HUES64 (cell line): ENCODE measurements at regions not wholly inside any gene's neighbourhood (a gene's known extent, or its start where the extent isn't known, plus 50 kb on each side); places are given as distances from the start of the nearest gene placed in this dataset.

Source experiments
- H3K27ac ChIP-seq: 2 replicates; pipeline ENCODE4 v1.7.0; 2013; ENCODE audit warnings: low read depth, low read length, inconsistent platforms
- H3K27me3 ChIP-seq: 2 replicates; pipeline ENCODE4 v1.6.1; 2013; ENCODE audit warnings: mild to moderate bottlenecking, low read length; ENCODE audit not compliant: insufficient read depth
- H3K36me3 ChIP-seq: 2 replicates; pipeline ENCODE4 v1.6.1; 2013; ENCODE audit warnings: mild to moderate bottlenecking, low read length; ENCODE audit not compliant: insufficient read depth
- H3K4me1 ChIP-seq: 2 replicates; pipeline ENCODE4 v1.6.1; 2013; ENCODE audit warnings: mild to moderate bottlenecking, low read length, moderate library complexity; ENCODE audit not compliant: insufficient read depth
- H3K4me3 ChIP-seq: 2 replicates; pipeline ENCODE4 v1.5.1; 2013; ENCODE audit warnings: mild to moderate bottlenecking, low read length, moderate library complexity
- H3K9ac ChIP-seq: 2 replicates; pipeline ENCODE4 v1.6.1; 2013; ENCODE audit warnings: mild to moderate bottlenecking, low read depth, low read length
- H3K9me3 ChIP-seq: 2 replicates; pipeline ENCODE4 v1.6.1; 2013; ENCODE audit warnings: low read depth, low read length; ENCODE audit not compliant: insufficient read depth
- WGBS: fragments of 150-250, 120-280 bp; methylation state at CpG from one replicate; pipeline ENCODE4 v1.1.7; 2013; ENCODE audit warnings: missing lambda C conversion rate; 5-methylcytosine and 5-hydroxymethylcytosine counted together

GRCh38 chr7:157467496-157468212 is 130.8 kb downstream of the DNAJB6 start:
- H3K27ac ChIP-seq = no peak overlapping the region
- no peaks in the 10 kb centered on the region for H3K27me3 ChIP-seq
- H3K9ac ChIP-seq = no peak overlapping the region
- peaks cover 83% of the 10 kb centered on the region for H3K9me3 ChIP-seq
- no peaks in the 10 kb centered on the region for H3K4me1 ChIP-seq
- 84% methylated on average over 26 of the region's 26 CpGs for WGBS
- no peaks in the 10 kb centered on the region for H3K36me3 ChIP-seq
- H3K4me3 ChIP-seq = no peak overlapping the region

DNA sequence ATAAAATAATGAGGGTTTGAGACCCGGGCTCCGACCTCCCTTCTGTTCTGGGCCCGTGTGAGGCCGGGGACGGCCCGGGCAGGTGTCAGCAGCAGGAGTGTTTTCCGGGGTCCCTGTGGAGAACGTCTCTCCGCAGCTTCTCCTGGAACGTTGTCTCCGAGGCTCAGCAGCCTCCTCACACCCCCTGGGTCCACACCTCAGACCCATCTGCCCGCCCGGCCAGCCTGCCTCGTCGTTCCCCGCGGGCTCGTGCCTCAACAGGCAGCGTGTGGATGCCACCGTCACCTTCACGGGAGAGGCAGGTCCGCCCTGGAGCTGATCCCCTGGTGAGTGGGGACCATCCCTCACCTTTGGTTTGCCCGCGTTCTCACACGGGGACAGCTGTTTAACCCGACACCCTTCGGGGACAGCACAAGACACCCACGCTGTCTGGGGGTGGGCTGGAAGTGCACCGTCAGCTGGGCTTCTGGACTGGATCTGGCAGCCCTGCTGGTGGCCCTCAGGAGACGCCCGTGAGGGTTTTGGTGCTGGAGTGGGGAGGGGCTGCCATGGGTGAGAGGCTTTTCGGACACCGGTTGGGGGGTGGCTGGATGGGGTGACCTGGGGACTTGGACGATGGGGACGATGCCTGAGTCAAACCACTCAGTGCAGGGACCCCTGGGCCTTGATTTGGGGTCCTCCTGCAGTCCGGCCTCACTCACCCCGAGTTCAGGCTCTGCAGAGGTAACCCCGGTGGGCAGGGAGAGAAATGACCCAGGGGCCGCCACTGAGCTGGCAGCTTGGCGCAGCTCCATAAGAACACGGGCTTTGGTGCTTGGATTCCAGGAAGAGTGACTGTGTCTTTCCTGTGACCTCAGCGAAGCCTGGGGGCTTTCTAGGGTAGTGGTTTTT is 131.7 kb downstream of the DNAJB6 start:
- H3K4me3 ChIP-seq = no peak overlapping the region
- no peaks in the 10 kb centered on the region for H3K36me3 ChIP-seq
- H3K9ac ChIP-seq = no peak overlapping the region
- H3K27me3 ChIP-seq = no peaks in the 10 kb centered on the region
- H3K4me1 ChIP-seq = no peaks in the 10 kb centered on the region
- peaks cover 85% of the 10 kb centered on the region for H3K9me3 ChIP-seq
- 87% methylated on average over 42 of the region's 42 CpGs for WGBS
- no peak overlapping the region for H3K27ac ChIP-seq

DNA sequence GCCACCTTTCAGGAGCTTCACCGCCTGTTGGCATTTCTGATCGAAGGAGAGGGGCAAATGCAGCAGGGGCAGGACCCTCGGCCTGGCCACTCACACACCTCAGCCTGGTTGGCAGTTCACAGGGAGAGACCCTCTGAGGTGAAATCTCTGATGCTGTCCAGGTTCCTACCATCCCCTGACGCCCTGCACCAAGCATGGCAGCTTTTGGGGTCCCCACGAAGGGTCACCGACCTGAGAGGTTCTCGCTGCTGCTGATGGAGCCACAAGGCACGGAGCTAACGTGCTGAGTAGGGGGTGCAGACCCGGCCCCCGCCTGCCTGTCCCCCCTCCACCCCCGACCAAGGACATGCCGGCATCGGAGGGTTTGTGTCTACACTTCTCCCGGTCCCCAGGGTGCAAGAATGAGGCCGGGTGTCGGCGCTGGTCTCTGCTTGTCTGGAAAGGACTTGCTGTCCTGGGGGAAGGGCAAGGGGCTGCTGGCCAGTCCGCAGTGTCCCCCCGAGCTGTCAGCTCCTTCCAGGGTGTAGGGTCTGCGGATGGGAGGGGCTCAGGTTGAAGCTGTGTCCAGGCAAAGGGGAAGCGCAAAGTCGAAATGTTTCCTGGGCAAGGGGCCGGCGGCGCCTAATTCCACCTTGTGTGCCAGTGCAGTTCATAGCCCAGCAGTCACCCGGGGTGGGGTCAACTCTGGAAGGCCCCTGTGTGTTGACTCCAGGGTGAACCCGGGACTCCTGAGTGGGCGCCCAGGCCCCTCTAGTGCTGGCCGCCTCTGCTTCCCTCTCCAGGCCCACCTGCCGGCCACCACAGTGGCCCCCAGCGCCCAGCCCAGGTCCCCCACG is 132.6 kb downstream of the DNAJB6 start:
- no peaks in the 10 kb centered on the region for H3K36me3 ChIP-seq
- 83% methylated on average over 33 of the region's 33 CpGs for WGBS
- peaks cover 88% of the 10 kb centered on the region for H3K9me3 ChIP-seq
- no peaks in the 10 kb centered on the region for H3K27me3 ChIP-seq
- no peaks in the 10 kb centered on the region for H3K4me1 ChIP-seq
- no peak overlapping the region for H3K9ac ChIP-seq
- H3K27ac ChIP-seq = no peak overlapping the region
- H3K4me3 ChIP-seq = no peak overlapping the region

GRCh38 chr7:157470017-157470322 is 133.2 kb downstream of the DNAJB6 start:
- Histone ChIP-seq H3K27ac (no peak overlapping the region), H3K9ac (no peak overlapping the region), H3K4me1 (no peaks in the 10 kb centered on the region), H3K9me3 (peaks cover 87% of the 10 kb centered on the region), H3K27me3 (no peaks in the 10 kb centered on the region), H3K36me3 (no peaks in the 10 kb centered on the region), H3K4me3 (no peak overlapping the region)
- WGBS = 92% methylated on average over 14 of the region's 14 CpGs

- no peaks in the 10 kb centered on the region for H3K4me1 ChIP-seq
- H3K27me3 ChIP-seq = no peaks in the 10 kb centered on the region
- H3K27ac ChIP-seq = no peak overlapping the region
- no peak overlapping the region for H3K9ac ChIP-seq
- no peaks in the 10 kb centered on the region for H3K36me3 ChIP-seq
- H3K9me3 ChIP-seq = peaks cover 88% of the 10 kb centered on the region
- H3K4me3 ChIP-seq = no peak overlapping the region
- 88% methylated on average over 17 of the region's 17 CpGs for WGBS
Observed at GRCh38 chr7:157470701-157471131, 133.9 kb downstream of the DNAJB6 start.

- Histone ChIP-seq H3K4me3 (no peak overlapping the region), H3K9ac (no peak overlapping the region), H3K27ac (no peak overlapping the region), H3K36me3 (no peaks in the 10 kb centered on the region), H3K27me3 (no peaks in the 10 kb centered on the region), H3K9me3 (peaks cover 89% of the 10 kb centered on the region), H3K4me1 (no peaks in the 10 kb centered on the region)
- 76% methylated on average over 11 of the region's 11 CpGs for WGBS
Observed at GRCh38 chr7:157471259-157472125, 134.7 kb downstream of the DNAJB6 start.

DNA sequence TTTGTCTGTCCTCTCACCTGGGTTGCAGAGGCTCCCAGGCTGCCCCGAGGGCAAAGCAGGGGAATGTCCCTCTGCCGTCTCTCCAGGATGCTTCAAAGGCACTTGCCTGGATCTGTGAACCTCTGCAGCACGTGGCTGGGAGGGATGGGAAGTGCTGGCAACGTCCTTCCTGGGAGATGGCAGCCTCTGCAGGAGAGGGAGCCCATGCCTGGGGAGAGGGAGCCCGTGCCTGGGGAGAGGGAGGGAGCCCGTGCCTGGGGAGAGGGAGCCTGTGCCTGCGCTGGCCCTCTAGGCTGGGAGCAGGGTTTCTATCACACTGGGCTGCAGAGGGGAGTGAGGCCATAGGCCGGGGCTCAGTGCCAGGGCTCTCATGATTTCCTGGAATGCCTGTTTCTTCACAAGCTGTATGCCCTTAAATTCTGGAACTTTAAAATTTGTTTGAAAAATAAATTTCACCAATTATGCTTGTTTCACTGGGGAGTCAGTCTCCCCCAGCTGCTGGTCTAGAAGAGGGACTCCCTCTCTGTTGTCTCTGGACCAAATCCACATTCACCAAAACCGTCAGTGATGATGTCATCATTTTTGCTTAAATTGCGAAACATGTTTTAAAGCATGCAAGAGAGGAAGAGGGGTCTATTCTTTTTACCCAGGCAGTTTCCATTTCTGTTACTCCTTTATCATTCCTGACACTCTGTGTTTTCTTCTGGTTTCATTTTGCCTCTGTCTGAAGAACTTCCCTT is 135.7 kb downstream of the DNAJB6 start:
- Histone ChIP-seq H3K4me1 (no peaks in the 10 kb centered on the region), H3K4me3 (no peak overlapping the region), H3K27me3 (no peaks in the 10 kb centered on the region), H3K9me3 (peaks cover 89% of the 10 kb centered on the region), H3K36me3 (no peaks in the 10 kb centered on the region), H3K9ac (no peak overlapping the region), H3K27ac (no peak overlapping the region)
- 52% methylated on average over 10 of the region's 10 CpGs for WGBS

- H3K4me3 ChIP-seq = no peak overlapping the region
- 73% methylated on average over 3 of the region's 4 CpGs for WGBS
- peaks cover 92% of the 10 kb centered on the region for H3K9me3 ChIP-seq
- no peak overlapping the region for H3K27ac ChIP-seq
- H3K4me1 ChIP-seq = no peaks in the 10 kb centered on the region
- no peaks in the 10 kb centered on the region for H3K36me3 ChIP-seq
- H3K27me3 ChIP-seq = no peaks in the 10 kb centered on the region
- H3K9ac ChIP-seq = no peak overlapping the region
Observed at GRCh38 chr7:157473051-157473569, 136.3 kb downstream of the DNAJB6 start.

DNA sequence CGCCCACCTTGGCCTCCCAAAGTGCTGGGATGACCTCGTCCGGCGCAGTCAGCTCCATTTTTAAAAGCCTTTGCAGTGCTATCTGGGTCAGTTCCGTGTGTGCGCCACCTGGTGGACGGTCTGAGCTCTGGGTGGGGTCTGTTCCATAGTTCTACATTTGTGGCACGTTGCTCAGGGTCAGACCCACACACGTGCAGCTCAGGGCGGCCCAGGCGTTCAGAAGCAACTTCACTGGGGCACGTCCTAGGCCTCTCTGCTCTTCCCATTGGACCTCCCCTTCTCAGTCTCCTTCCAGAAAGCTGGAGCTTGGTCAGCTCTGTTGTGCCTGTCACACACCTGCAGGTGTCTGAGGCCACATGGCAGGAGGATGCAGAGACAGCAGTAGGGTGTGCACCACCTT is 137.9 kb downstream of the DNAJB6 start:
- Histone ChIP-seq H3K9me3 (peaks cover 88% of the 10 kb centered on the region), H3K27me3 (no peaks in the 10 kb centered on the region), H3K27ac (no peak overlapping the region), H3K4me1 (no peaks in the 10 kb centered on the region), H3K36me3 (no peaks in the 10 kb centered on the region), H3K4me3 (no peak overlapping the region), H3K9ac (no peak overlapping the region)
- WGBS = 56% methylated on average over 12 of the region's 12 CpGs

DNA sequence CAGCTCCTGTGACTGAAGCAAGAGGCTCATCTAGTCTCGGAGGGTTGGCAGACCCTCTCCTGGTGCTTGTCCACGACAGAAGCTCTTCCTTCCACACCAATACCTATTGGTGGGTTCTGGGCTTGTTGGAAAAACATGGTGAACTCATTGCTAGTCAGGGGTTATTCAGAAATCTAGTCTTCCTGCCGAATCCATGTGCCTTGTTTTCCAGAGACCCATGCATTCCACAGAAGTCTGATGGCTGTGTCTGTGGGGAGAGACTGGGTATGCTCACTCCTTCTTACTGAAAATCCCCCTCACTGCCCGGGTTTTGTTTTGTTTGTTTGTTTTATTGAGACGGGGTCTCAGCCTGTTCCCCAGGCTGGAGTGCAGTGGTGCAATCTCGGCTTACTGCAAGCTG is 138.3 kb downstream of the DNAJB6 start:
- Histone ChIP-seq H3K9ac (no peak overlapping the region), H3K4me1 (no peaks in the 10 kb centered on the region), H3K36me3 (no peaks in the 10 kb centered on the region), H3K27me3 (no peaks in the 10 kb centered on the region), H3K4me3 (no peak overlapping the region), H3K27ac (no peak overlapping the region), H3K9me3 (peaks cover 88% of the 10 kb centered on the region)
- 81% methylated on average over 6 of the region's 6 CpGs for WGBS
